Parathyroid adenoma (tissue), 2 donors: ENCODE measurements at regions not wholly inside any gene's neighbourhood (a gene's known extent, or its start where the extent isn't known, plus 50 kb on each side); places are given as distances from the start of the nearest gene placed in this dataset.
A peak's percentile ranks its signal among the peaks of the same experiment; 100 is the strongest.

Experiments used
- H2AFZ ChIP-seq: fragments of 300-600 bp; sonication (generic); one replicate; pipeline ENCODE4 v1.7.0; 2017; ENCODE audit warnings: antibody characterized with exemption, mild to moderate bottlenecking
- H3K27ac ChIP-seq: fragments of 300-600 bp; sonication (generic); one replicate; pipeline ENCODE4 v1.7.0; 2017
- H3K27me3 ChIP-seq: fragments of 300-600 bp; sonication (generic); one replicate; pipeline ENCODE4 v1.7.0; 2017; ENCODE audit warnings: low read length; ENCODE audit not compliant: control insufficient read depth, insufficient read depth
- H3K36me3 ChIP-seq: fragments of 300-600 bp; sonication (generic); one replicate; pipeline ENCODE4 v1.7.0; 2017; ENCODE audit warnings: low read length; ENCODE audit not compliant: control insufficient read depth, insufficient read depth
- H3K4me1 ChIP-seq: fragments of 300-600 bp; sonication (generic); one replicate; pipeline ENCODE4 v1.7.0; 2017; ENCODE audit warnings: control low read depth
- H3K4me2 ChIP-seq: fragments of 300-600 bp; sonication (generic); one replicate; pipeline ENCODE4 v1.7.0; 2017; ENCODE audit warnings: low read length
- H3K4me3 ChIP-seq: fragments of 300-600 bp; sonication (generic); one replicate; pipeline ENCODE4 v1.7.0; 2017; ENCODE audit warnings: low read depth, low read length
- H3K79me2 ChIP-seq: fragments of 300-600 bp; sonication (generic); one replicate; pipeline ENCODE4 v1.7.0; 2017; ENCODE audit warnings: control low read depth
- H3K9ac ChIP-seq: fragments of 300-600 bp; sonication (generic); one replicate; pipeline ENCODE4 v1.7.0; 2017; ENCODE audit warnings: mild to moderate bottlenecking
- H3K9me3 ChIP-seq: fragments of 300-600 bp; sonication (generic); one replicate; pipeline ENCODE4 v1.7.0; 2017; ENCODE audit warnings: low read length; ENCODE audit not compliant: control insufficient read depth
- CTCF ChIP-seq: fragments of 300-600 bp; sonication (generic); IDR thresholded peaks from one replicate; pipeline ENCODE4 v1.7.0; 2017; ENCODE audit warnings: antibody characterized with exemption, mild to moderate bottlenecking
- donor health status: primary hyperparathyroidism.

GRCh38 chr5:57349214-57349613 is 133.4 kb downstream of the ACTBL2 start:
- H3K27ac ChIP-seq, result no peak overlapping the region
- H3K9me3 ChIP-seq, result no peaks in the 10 kb centered on the region
- H3K9ac ChIP-seq, result no peak overlapping the region
- H3K36me3 ChIP-seq, result no peaks in the 10 kb centered on the region
- H3K4me3 ChIP-seq, result no peak overlapping the region
- no peak overlapping the region for H2AFZ ChIP-seq
- H3K79me2 ChIP-seq, result no peaks in the 10 kb centered on the region
- no peak for TF ChIP-seq CTCF
- no peaks in the 10 kb centered on the region for H3K27me3 ChIP-seq
- no peak overlapping the region for H3K4me2 ChIP-seq
- no peaks in the 10 kb centered on the region for H3K4me1 ChIP-seq

GRCh38 chr5:57348376-57349140 is 134.1 kb downstream of the ACTBL2 start:
- no peak for TF ChIP-seq CTCF
- H3K27me3 ChIP-seq, result no peaks in the 10 kb centered on the region
- H2AFZ ChIP-seq, result no peak overlapping the region
- H3K27ac ChIP-seq, result no peak overlapping the region
- no peak overlapping the region for H3K4me3 ChIP-seq
- no peaks in the 10 kb centered on the region for H3K9me3 ChIP-seq
- H3K9ac ChIP-seq, result no peak overlapping the region
- no peaks in the 10 kb centered on the region for H3K79me2 ChIP-seq
- peak overlapping the region; percentile 11 for H3K4me2 ChIP-seq
- no peaks in the 10 kb centered on the region for H3K4me1 ChIP-seq
- H3K36me3 ChIP-seq, result no peaks in the 10 kb centered on the region

GRCh38 chr5:57346328-57346727 is 136.3 kb downstream of the ACTBL2 start:
- Histone ChIP-seq H3K27ac (no peak overlapping the region), H3K9me3 (no peaks in the 10 kb centered on the region), H3K4me3 (no peak overlapping the region), H3K4me1 (no peaks in the 10 kb centered on the region), H2AFZ (no peak overlapping the region), H3K4me2 (no peak overlapping the region), H3K27me3 (no peaks in the 10 kb centered on the region), H3K79me2 (no peaks in the 10 kb centered on the region), H3K9ac (no peak overlapping the region), H3K36me3 (no peaks in the 10 kb centered on the region)
- no peak for TF ChIP-seq CTCF

GRCh38 chr5:57341380-57341979 is 141.1 kb downstream of the ACTBL2 start:
- Histone ChIP-seq H3K79me2 (no peaks in the 10 kb centered on the region), H3K9me3 (no peaks in the 10 kb centered on the region), H3K4me3 (no peak overlapping the region), H2AFZ (no peak overlapping the region), H3K4me2 (no peak overlapping the region), H3K9ac (no peak overlapping the region), H3K4me1 (no peaks in the 10 kb centered on the region), H3K27me3 (no peaks in the 10 kb centered on the region), H3K36me3 (no peaks in the 10 kb centered on the region), H3K27ac (no peak overlapping the region)
- no peak for TF ChIP-seq CTCF

- H3K36me3 ChIP-seq, result no peaks in the 10 kb centered on the region
- no peak overlapping the region for H3K27ac ChIP-seq
- no peak for TF ChIP-seq CTCF
- H3K79me2 ChIP-seq, result no peaks in the 10 kb centered on the region
- no peaks in the 10 kb centered on the region for H3K27me3 ChIP-seq
- no peak overlapping the region for H3K9ac ChIP-seq
- H3K4me3 ChIP-seq, result no peak overlapping the region
- H3K4me2 ChIP-seq, result no peak overlapping the region
- no peaks in the 10 kb centered on the region for H3K9me3 ChIP-seq
- H3K4me1 ChIP-seq, result no peaks in the 10 kb centered on the region
- H2AFZ ChIP-seq, result no peak overlapping the region
Measured at GRCh38 chr5:57340681-57341080, 141.9 kb downstream of the ACTBL2 start.
